Fibroblast of mammary gland (primary cell): ENCODE measurements at regions not wholly inside any gene's neighbourhood (a gene's known extent, or its start where the extent isn't known, plus 50 kb on each side); places are given as distances from the start of the nearest gene placed in this dataset.

Experiments used
- DNase-seq: peaks from one replicate; pipeline ENCODE4 v3.0.0-alpha.2; 2010; ENCODE audit warnings: low read depth
- H3K4me3 ChIP-seq: 2 replicates; pipeline ENCODE4 v1.5.1; 2011; ENCODE audit warnings: low read depth, mild to moderate bottlenecking, low read length, moderate library complexity; ENCODE audit not compliant: control insufficient read depth
- TF ChIP-seq, protein P1 (sequence below): conservative IDR thresholded peaks from 2 replicates; pipeline ENCODE4 v1.5.1; 2011; ENCODE audit warnings: low read depth, low read length, inconsistent platforms; ENCODE audit not compliant: control insufficient read depth, insufficient read depth

DNA sequence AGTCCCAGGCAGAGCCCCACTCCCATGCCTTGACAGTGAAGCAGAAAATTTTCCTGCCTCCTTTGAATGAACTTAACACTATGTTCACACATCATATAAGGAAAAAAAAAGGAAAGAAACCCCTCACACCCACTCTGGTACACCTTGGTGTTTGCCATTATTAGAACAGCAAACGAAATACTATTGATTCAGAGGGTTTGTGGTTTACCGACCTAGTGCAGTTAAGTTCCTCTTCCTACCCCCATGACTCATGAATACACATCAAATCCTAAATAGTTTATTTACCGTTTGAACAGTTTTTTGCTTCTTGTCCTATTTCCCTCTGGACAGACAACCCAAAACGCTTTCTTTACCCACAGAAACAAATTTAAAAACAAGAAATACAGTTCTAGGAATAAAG is 237.7 kb downstream of the FOXA2 start:
- no peak for DNase-seq
- no peak overlapping the region for H3K4me3 ChIP-seq
- TF ChIP-seq, protein P1, sequence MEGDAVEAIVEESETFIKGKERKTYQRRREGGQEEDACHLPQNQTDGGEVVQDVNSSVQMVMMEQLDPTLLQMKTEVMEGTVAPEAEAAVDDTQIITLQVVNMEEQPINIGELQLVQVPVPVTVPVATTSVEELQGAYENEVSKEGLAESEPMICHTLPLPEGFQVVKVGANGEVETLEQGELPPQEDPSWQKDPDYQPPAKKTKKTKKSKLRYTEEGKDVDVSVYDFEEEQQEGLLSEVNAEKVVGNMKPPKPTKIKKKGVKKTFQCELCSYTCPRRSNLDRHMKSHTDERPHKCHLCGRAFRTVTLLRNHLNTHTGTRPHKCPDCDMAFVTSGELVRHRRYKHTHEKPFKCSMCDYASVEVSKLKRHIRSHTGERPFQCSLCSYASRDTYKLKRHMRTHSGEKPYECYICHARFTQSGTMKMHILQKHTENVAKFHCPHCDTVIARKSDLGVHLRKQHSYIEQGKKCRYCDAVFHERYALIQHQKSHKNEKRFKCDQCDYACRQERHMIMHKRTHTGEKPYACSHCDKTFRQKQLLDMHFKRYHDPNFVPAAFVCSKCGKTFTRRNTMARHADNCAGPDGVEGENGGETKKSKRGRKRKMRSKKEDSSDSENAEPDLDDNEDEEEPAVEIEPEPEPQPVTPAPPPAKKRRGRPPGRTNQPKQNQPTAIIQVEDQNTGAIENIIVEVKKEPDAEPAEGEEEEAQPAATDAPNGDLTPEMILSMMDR = no peak

DNA sequence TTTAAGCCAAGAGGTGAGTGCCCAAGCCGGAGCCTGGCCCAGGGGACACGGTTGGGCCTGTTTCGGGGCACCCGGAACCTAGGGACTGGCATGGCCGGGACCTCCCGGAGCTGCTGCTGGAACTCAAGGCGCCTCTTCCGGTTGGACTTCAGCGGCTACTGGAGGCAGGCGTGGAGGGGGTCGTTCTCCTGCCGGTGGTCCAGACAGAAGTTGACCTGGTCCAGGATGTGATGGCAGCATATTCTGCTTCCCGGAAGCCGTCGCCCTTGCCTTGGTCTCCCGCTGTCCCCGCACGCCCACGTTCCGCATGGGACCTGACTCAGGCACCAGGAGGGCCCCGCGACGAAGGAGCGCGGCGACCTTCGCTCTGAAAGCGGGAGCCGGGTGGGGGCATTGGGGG is 240.8 kb downstream of the FOXA2 start:
- TF ChIP-seq, protein P1 = no peak
- no peak for DNase-seq
- H3K4me3 ChIP-seq = no peak overlapping the region

DNA sequence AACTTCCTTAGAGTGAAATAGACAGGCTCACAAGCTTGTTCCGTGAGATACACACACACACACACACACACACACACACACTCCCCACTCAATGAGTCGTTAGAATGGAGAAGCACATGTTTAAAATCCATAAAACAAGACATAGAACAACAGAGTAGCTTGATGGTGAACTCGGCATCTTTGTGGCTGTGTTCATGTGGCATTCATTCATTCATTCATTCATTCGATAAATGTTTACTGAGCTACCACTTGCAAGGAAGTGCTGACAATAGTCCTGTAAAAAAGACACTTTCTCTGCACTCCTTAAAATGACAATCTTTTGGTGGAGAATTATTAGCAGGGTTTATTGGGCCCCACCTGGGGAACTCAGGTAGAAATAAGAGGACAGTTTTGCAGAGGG is 242.0 kb downstream of the FOXA2 start:
- no peak for DNase-seq
- H3K4me3 ChIP-seq = no peak overlapping the region
- TF ChIP-seq, protein P1 = no peak

DNA sequence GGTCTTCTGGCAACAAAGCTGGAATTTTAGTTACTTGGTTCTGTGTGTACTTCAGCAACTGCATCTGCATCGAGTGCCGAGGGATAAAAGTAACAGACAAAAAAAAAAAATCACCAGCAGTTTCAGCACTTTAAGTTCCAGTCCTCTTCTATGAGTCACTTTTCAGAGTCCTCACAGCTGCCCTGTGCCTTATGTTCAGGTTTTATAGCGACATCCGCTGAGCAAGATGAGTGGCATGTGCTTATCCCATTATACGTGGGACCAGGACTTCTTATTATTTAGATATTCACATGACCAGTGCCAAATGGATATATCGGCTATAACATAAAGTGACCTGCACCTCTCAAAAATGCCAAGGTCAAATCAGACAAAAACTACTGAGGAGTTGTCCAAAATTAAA is 242.9 kb downstream of the FOXA2 start:
- DNase-seq = peak; percentile 34
- TF ChIP-seq, protein P1 = no peak
- H3K4me3 ChIP-seq = no peak overlapping the region

DNA sequence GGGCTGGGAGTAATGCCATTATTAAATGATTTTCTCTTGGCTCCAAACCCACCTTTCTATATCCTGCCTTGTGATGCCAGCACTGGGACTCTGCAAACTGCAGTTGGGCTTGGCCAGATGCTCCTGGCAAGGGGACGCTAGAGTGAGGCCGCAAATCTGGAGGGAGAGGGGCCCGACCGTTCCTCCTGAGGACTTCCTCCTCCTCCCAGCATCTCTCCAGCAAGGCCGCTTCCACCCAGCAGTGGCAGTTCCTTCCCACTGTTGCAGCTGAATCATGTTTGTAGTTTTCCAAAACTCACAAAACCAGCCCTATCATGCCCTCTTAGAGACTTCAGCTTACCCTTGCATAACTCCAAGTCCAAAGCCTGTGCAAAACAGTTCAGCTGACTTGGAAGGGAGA is 244.4 kb downstream of the FOXA2 start:
- no peak for DNase-seq
- TF ChIP-seq, protein P1 = no peak

DNA sequence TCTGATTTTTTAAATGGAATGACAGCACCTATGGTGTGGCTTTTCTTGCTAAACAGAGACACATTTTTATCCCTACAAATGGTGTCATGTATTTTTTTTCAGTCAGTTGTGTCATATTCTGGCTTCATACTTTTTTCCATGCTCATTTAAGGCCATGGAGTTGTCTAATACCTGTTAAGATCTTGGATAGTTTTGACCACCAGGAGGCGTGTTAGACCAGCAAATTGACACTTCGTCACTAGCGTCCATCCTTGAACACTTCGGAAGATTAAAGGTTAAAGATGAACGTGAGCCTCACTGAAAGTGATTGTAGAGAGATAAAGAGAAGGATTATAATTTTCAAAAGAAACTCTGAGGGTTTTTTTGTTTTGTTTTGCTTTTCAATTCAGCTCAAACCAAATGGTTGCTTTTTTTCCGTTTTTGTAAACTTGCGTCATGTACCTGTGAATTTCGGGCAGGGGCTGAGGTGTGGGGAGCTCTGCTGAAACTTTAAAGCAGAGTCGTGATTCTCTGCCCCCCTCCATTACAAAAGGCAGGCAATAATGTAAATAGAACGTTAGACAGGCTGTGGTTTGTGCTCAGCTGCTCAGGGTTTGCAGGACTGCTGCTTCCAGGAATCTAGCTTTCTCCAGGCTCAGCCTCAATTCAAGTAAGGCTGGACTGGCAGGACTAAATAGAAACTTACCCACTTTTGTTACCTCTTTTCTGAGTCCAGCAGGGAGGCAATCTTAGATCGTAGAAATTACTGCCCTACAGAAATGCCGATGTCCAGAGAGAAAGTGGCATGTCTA is 245.1 kb downstream of the FOXA2 start:
- H3K4me3 ChIP-seq = no peak overlapping the region
- DNase-seq = peak; percentile 78
- TF ChIP-seq, protein P1 = peak; percentile 75

More for the DNA sequence above, 244.4 kb downstream of the FOXA2 start:
- no peak overlapping the region for H3K4me3 ChIP-seq
